ENCODE measurements at regions not wholly inside any gene's neighbourhood (a gene's known extent, or its start where the extent isn't known, plus 50 kb on each side); places are given as distances from the start of the nearest gene placed in this dataset.

GRCh38 chr10:64458306-64458705, 937.1 kb downstream of the REEP3 start:
- no peak for DNase-seq

GRCh38 chr10:64463406-64463805, 942.2 kb downstream of the REEP3 start:
- no peak for DNase-seq

- DNase-seq, result no peak
Measured at GRCh38 chr10:64465653-64466052, 944.5 kb downstream of the REEP3 start.

GRCh38 chr10:64468219-64468618, 947.0 kb downstream of the REEP3 start:
- no peak for DNase-seq

GRCh38 chr10:64476506-64476905, 955.3 kb downstream of the REEP3 start:
- no peak for DNase-seq

- no peak for DNase-seq
Measured at GRCh38 chr10:64477791-64478190, 956.6 kb downstream of the REEP3 start.

- no peak for DNase-seq
Measured at GRCh38 chr10:64484811-64485330, 963.7 kb downstream of the REEP3 start.

GRCh38 chr10:64486149-64486548, 964.9 kb downstream of the REEP3 start:
- no peak for DNase-seq

GRCh38 chr10:64486901-64487300, 965.7 kb downstream of the REEP3 start:
- DNase-seq, result no peak

- DNase-seq, result no peak
Measured at GRCh38 chr10:64494901-64495300, 973.7 kb downstream of the REEP3 start.

GRCh38 chr10:64497306-64497705, 976.1 kb downstream of the REEP3 start:
- no peak for DNase-seq

- no peak for DNase-seq
Measured at GRCh38 chr10:64501807-64502206, 980.6 kb downstream of the REEP3 start.

- no peak for DNase-seq
Measured at GRCh38 chr10:64502936-64503335, 981.7 kb downstream of the REEP3 start.

GRCh38 chr10:64503429-64503828, 982.2 kb downstream of the REEP3 start:
- no peak for DNase-seq

GRCh38 chr10:64505501-64505900, 984.3 kb downstream of the REEP3 start:
- no peak for DNase-seq

GRCh38 chr10:64506963-64507362, 985.8 kb downstream of the REEP3 start:
- DNase-seq, result no peak

GRCh38 chr10:64507651-64508028, 986.4 kb downstream of the REEP3 start:
- no peak for DNase-seq

GRCh38 chr10:64508029-64508661, 986.9 kb downstream of the REEP3 start:
- DNase-seq, result no peak

- no peak for DNase-seq
Measured at GRCh38 chr10:64515970-64516699, 994.9 kb downstream of the REEP3 start.

- no peak for DNase-seq
Measured at GRCh38 chr10:64518456-64518855, 997.3 kb downstream of the REEP3 start.

GRCh38 chr10:64519427-64519826, 998.2 kb downstream of the REEP3 start:
- no peak for DNase-seq

GRCh38 chr10:64519831-64520230, 998.6 kb downstream of the REEP3 start:
- no peak for DNase-seq

GRCh38 chr10:64523065-64523759, 1002.0 kb downstream of the REEP3 start:
- DNase-seq, result no peak
